SHP77 treated with DMSO at 0.1 percent for 48 hours (cell line): ENCODE measurements at regions not wholly inside any gene's neighbourhood (a gene's known extent, or its start where the extent isn't known, plus 50 kb on each side); places are given as distances from the start of the nearest gene placed in this dataset.

Experiments used
- DNase-seq: peaks from one replicate; lab custom pipeline; 2025; lab: John Stamatoyannopoulos, UW

GRCh38 chr18:25724997-25725396 is 365.4 kb downstream of the SS18 start:
- no peak for DNase-seq

DNA sequence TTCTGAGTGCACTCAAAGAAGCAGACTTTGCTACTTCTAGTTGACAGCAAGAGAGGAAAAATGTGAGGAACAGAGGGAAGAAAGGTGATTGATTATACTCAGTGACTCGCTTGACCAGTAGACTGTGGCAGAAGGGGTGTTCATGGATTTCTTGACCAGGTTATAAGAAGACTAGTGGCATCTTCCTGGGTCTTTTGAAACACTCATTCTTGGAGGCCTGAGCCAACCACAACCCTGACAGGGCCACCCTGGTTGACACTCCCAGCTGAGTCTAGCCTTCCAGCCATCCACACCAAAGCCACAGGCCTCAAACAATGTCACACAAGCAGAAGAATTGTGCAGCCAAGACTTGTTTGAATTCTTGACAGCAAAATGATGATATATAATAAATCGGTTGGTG is 366.3 kb downstream of the SS18 start:
- DNase-seq: no peak

DNA sequence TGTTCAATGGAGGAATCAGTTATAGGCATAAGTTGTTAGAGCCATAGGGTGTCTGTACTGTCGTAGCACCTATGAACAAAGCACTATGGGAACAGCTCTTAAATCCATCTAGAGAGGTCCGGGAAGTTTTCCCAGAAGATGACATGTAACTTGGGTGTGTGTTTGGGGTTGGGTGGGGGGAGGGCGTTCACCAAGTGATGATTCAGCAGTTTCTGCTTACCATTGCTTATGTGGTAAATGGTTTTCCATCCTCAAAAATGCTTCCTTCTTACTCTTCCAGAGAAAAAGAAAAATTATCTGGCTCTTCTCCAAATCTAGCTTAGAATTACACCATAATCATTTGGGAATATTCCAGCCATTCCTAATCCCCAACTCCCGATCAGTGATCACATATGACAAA is 361.1 kb upstream of the ZNF521 start:
- DNase-seq: no peak

DNA sequence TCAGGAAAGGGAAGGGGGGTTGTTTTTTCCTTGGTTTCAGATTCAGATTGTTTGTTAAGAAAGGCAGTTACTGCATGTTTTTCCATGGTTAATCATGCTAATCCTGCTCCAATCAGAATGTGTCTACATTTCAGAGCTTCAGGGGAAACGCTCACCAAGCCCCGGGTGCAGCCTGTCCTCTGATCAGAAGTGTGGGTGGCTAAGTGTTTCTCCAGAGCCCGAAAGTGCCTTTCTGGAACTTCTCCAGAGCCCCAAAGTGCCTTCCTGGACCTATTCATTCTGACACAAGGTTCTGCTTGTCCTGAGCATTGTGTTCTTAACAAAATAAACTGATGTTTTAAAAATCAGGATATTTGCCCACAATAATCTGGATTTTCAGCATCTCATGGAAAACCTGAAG is 359.0 kb upstream of the ZNF521 start:
- DNase-seq: no peak

DNA sequence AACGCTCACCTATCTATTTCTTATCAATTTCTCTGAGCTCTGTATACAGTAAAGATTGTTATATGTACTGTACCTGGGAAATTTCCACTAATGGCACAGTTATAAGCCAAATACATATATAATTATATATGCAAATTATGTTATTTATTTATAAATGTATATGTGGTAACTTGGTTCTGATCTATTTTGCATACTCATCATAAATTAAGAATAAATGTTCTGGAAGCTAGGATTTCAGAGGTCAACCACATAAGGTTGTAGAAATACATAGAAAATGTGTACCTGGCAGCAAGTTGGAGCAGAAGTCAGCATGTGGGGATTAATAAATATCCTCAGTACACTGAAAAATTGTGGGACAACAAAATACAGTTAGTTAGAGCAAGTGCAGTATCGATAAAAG is 353.7 kb upstream of the ZNF521 start:
- DNase-seq: no peak

GRCh38 chr18:25704494-25704893 is 352.5 kb upstream of the ZNF521 start:
- DNase-seq: no peak

- DNase-seq: no peak
These were observed 352.1 kb upstream of the ZNF521 start for GRCh38 chr18:25704071-25704470.

GRCh38 chr18:25701821-25702220 is 349.9 kb upstream of the ZNF521 start:
- DNase-seq: no peak

- no peak for DNase-seq
These were observed 335.1 kb upstream of the ZNF521 start for GRCh38 chr18:25686960-25687500.

GRCh38 chr18:25685088-25685487 is 333.1 kb upstream of the ZNF521 start:
- no peak for DNase-seq

DNA sequence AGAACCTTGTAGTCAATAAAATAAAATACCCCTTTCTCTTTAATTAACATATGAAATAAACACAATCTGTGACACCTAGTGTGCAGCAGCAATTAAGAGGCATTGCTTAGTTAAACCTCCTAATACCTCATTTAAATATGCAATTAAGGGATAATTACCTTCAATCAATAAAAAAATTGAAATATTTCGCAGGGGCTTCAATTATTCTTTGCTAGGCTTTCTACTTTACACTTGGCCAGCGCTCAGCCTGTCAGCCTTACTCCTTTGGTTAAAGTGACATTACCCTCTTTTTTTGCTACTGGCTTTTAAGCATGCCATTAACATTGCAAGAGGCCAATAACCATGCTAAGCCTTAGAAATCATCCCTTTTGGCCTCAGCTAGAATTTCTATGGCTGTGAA is 327.5 kb upstream of the ZNF521 start:
- no peak for DNase-seq

DNA sequence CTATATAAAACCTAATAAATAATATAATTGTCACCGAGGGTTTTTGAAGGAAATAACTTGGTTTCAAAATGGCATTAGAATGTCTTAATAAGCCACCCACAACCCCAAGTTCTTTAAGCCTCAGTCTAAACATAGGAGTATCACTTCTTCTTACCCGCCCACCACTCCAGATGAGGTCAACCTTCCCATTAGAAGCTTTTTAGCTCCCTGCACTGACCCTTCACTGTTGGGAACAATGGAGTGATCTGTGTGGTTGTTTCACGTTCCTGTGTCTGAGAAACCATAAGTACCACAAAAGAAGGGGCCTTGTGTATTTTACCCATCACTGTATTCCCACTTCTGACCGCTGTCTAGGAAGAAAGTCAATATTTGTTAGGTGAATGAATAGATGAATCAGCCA is 326.3 kb upstream of the ZNF521 start:
- DNase-seq: no peak

DNA sequence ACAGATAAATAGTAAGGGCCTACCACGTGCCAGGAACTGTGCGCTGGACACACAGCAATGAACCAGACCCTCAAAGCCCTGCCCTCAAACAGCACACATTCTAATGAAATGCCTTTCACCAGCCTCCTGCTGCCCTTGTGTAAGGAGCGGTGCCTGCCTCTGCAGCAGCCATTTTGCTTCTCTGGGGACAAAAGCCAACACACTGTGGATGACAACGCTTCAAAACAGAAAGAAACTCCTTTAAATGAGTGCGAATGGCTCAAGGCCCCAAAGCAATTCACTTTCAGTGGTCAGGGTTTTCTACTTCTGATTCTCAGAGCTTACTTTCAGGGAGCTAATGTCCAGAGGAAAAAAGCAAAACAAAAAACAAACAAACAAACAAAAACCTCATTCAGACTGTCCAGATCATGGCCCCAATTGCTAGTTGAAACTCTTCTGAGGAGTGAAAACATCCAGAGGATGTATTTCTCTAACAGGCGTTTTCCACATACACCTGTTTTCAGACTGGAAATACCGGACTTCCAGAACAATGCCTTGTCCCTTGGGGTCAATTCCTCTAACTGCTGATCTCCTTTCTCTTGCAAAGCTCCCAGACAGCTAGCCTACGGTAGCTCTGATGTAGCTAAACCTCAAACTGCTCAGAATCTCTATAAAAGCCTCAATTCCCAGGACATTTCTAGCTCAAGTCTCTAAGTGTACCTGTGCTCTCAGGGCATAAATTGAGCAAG is 323.3 kb upstream of the ZNF521 start:
- no peak for DNase-seq

- no peak for DNase-seq
These were observed 322.2 kb upstream of the ZNF521 start for GRCh38 chr18:25674183-25674582.

GRCh38 chr18:25672490-25672889 is 320.5 kb upstream of the ZNF521 start:
- no peak for DNase-seq

- no peak for DNase-seq
These were observed 317.8 kb upstream of the ZNF521 start for GRCh38 chr18:25669741-25670140.

DNA sequence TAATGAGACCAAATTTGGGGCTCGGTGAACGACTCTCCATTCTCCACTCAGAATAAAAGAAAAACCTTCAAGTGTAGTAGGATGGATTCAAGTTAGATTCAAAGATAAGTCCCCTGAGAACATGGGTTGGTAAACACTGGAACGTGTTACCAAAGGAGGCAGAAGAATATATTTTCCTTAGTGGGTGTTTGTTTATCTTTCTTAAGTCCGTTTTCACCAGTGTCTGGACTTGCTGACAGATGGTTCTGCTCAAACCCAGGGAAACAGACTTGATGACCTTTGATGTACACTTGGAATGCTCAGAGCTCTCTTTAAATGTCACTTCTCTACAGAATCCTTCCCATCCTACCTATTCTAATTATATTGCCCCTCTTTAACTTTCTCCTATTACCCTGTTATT is 310.3 kb upstream of the ZNF521 start:
- DNase-seq: no peak

- DNase-seq: no peak
These were observed 309.9 kb upstream of the ZNF521 start for GRCh38 chr18:25661831-25662230.

- DNase-seq: no peak
These were observed 307.6 kb upstream of the ZNF521 start for GRCh38 chr18:25659541-25659940.

GRCh38 chr18:25658476-25658875 is 306.5 kb upstream of the ZNF521 start:
- DNase-seq: no peak

DNA sequence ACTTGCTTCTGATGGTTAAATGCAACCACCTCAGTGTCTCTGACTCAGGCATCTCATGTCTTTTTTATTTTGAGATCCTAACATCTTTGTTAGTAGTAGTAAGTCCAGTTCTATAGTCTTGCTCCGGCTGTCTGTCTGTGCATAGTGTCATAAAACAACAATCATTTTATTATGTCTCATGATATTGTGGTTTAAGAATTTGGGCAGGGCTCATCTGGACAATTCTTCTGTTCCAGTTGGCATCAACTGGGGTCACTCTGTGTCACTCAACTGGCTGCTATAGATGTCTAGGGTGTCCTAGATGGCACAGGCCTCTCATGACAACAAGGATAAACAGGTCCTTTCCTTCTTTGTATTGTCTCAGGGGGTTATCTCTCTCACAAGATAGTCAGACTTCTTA is 299.6 kb upstream of the ZNF521 start:
- DNase-seq: no peak

DNA sequence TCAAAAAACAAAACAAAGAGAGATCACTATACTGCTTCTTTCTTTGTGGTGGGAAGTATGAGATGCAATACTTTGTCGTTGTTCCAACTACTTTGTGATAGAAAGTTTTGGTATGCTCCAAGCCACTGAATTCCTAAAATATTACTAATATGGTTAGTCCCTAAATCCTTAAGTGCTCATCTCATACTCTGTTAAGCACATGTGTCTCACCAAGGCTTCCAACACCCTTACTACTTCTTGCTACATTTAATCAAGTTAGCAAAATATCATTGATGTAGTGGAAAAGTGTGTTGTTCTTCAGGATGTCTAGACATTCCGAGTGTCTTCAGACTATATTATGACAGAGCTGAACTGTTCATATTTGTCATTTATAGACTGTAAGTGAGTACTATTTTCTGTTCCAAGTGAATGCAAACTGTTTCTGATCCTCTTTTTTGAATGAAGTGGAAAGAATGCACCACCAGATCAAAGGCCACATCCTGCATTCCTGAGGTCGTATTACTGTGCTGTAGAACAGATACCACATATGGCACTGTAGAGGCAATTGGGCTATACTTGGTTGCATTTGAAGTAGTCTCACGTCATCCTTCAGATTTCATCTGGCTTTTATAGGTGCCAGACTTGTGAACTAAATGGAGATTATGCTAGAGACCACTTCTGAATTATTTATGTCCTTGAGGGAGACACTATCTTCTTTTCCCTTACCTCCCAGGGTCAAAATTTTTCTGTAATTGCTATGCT is 298.4 kb upstream of the ZNF521 start:
- DNase-seq: no peak

DNA sequence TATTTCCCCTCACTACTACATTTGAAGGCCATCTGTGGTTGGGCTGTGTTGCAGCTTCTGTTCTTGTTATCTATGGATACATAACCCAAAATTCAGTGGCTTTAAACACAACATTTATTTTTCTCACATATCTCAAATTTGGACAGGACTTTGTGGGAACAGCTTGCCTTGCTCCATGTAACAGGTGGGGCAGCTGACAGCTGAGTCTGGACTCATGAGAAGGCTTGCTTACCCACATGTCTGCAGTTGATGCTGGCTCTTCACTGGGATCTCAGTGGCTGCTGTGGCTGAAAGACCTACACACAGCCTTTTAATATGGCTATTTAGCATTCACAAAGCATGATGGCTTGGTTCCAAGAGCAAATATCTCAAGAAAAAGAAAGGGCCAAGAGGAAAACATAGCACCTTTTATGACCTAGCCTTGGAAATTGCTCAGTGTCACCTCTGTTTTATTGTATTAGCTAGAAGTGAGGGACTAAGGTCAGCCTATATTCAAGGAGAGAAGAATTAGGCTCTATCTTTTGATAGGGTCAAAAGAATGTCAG is 296.8 kb upstream of the ZNF521 start:
- DNase-seq: no peak
